Caki2 (cell line): ENCODE measurements at regions not wholly inside any gene's neighbourhood (a gene's known extent, or its start where the extent isn't known, plus 50 kb on each side); places are given as distances from the start of the nearest gene placed in this dataset.

ENCODE experiments used
- DNase-seq: peaks from one replicate; pipeline ENCODE4 v3.0.0-alpha.2; 2015; ENCODE audit warnings: low read depth
- in situ Hi-C: cut with HindIII; loops from 2 replicates; pipeline ENCODE4 v1.10.0; 2016; ENCODE audit warnings: low sequenced_read_pairs, low pct_unique_long_range_greater_than_20kb, mixed read lengths

GRCh38 chr5:35339006-35339405 is 108.7 kb upstream of the PRLR start:
- no peak for DNase-seq
- in situ Hi-C loops, result no loop called here

GRCh38 chr5:35338157-35338453 is 107.8 kb upstream of the PRLR start:
- DNase-seq, result no peak
- in situ Hi-C loops, result no loop called here

DNA sequence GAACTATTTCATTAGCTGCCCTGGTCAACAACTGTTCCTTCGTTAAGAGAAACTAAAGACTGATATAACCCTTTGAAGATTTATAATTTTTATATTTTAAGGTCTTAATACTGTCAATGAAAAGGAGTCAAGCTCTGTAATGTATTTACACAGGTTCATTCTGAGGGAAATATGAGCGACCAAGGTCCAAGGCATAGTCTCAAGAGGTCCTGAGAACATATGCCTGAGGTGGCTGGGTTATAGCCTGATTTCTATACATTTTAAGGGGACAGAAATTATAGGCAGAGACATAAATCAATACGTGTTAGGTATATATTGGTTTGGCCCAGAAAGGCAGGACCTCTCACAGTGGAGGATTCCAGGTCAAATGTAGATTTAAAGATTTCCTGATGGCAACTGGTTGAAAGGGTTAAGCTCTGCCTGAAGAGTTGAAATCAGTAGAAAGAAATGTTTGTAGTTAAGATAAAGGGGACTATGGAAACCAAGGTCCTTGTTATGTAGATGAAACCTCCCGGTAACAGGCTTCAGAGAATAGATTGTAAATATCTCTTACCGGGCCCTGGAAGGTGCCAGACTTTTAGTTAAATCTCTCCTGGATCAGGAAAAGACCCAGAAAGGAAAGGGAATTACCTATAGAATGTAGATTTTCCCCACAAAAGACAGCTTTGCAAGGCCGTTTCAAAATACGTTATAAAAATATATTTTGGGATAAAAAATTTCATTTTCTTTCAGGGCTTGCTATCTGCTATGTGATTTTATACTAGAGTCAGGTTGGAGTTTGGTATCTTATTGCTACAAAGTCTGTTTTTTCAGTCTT is 107.3 kb upstream of the PRLR start:
- in situ Hi-C loops, result no loop called here

GRCh38 chr5:35336230-35336629 is 105.9 kb upstream of the PRLR start:
- in situ Hi-C loops, result no loop called here
- DNase-seq, result no peak

More for the DNA sequence above, 107.3 kb upstream of the PRLR start:
- DNase-seq, result no peak

GRCh38 chr5:35335752-35336151 is 105.5 kb upstream of the PRLR start:
- DNase-seq, result no peak
- in situ Hi-C loops, result no loop called here

DNA sequence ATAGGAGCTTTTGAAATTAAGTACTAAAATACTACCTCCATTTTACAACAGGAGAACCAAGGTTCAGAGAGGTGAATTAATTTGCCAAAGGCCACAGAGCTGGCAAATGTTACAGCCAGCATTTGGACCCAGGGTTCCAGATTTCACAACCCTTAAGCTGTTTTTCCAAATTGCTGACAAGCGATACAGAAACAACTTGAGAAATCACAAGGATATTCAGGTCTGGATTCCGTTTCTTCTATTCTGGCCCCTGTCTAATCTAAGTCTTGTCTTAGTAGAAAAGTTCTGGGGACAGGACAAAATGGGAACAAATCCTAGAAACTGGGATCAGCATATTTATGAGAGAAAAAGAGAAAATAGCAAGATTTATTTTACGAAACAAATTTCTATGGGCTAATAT is 103.1 kb upstream of the PRLR start:
- no peak for DNase-seq
- in situ Hi-C loops, result no loop called here

DNA sequence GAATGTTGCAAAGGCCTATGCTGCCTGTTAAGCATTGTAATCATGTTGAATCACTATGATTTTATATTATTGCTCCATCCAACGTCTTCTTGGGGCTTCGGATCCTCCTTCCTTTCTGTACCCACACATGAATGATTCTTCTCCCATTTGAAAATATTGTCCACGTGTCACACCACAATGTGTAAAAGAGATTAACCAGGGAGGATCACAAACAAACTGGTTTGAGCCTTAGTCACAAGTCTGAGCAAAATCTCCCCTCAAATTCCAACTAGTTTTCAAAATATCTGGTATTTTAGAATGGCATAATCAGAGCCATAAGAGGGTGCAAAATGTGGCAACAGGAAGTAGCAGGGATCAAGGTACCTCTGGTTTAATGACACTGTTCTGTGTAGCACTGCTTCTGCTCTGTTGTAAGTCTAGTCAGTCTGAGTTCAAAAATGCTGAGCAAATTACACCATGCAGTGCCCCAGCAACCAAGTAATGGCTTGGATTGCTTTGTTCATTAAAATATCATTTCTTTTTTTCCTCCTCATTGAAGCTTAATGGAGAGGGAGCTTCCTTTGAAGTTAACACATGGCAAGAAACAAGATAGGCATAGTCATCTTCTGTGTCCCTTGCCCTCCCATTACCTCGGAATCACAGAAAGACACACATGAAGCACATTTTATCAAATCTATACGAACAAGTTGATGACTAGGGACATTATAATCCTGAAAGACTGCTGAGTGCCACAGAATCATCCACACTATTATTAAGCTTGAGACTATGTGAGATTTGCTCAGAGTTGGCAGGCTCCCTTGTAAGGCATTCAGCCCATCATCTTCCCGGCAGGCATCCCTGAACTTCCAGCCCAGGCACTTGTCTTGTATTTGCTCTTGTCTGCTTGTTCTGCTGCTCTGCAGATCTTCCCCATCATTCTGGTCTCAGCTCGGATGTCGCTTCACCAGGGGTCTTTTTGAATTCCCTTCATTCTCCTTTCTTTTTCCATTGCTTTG is 102.0 kb upstream of the PRLR start:
- in situ Hi-C loops, result no loop called here
- no peak for DNase-seq

DNA sequence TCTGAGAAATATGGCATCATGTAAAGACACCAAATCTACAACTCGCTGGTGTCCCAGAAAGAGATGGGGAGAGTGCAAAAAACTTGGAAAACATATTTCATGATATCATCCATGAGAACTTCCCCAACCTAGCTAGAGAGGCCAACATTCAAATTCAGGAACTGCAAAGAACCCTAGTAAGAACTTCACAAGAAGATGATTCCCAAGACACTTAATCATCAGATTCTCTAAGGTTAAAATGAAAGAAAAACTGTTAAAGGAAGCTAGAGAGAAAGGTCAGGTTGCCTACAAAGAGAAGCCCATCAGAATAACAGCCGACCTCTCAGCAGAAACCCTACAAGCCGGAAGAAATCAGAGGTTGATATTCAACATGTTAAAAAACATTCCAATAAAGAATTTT is 95.5 kb upstream of the PRLR start:
- in situ Hi-C loops, result no loop called here
- no peak for DNase-seq

DNA sequence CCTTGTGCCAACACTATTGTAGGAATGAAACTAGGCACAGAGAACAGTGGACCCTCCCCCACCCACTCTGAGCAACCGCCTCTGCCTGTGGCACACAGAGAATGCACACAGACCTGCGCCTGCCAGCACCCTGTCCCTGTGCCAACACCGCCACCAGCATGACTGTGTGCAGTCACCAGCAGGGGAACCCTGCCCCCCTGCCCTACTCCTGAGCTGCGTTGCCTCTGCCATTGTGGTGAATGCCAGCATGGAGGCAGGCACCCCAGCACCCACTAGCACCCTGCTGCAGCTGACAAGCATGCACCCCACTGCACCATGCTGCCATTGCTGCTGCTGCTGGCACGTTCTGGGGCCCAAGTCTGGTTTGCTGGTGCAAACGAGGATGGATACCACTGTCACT is 94.4 kb upstream of the PRLR start:
- in situ Hi-C loops, result no loop called here
- DNase-seq, result no peak

DNA sequence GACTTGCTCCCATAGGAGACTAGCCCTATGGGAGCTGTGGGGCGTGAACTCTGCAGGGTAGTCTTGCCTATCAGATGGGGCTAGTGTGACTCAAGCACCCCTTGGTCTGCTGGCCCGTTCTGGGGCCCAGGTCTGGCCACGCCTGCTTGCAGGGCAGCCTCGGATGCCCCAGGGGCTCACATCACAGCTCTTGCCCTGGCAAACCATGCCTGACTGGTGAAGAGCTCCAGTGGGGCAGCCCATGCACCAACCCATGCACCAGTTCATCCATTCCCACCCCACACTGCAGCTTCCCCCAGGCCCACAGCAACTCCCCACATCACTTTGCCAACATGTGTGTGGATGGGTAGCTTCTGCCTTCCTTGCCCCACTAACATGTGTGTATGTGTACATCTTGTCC is 93.9 kb upstream of the PRLR start:
- in situ Hi-C loops, result no loop called here
- DNase-seq, result no peak

GRCh38 chr5:35320029-35320428 is 89.7 kb upstream of the PRLR start:
- no peak for DNase-seq
- in situ Hi-C loops, result no loop called here

DNA sequence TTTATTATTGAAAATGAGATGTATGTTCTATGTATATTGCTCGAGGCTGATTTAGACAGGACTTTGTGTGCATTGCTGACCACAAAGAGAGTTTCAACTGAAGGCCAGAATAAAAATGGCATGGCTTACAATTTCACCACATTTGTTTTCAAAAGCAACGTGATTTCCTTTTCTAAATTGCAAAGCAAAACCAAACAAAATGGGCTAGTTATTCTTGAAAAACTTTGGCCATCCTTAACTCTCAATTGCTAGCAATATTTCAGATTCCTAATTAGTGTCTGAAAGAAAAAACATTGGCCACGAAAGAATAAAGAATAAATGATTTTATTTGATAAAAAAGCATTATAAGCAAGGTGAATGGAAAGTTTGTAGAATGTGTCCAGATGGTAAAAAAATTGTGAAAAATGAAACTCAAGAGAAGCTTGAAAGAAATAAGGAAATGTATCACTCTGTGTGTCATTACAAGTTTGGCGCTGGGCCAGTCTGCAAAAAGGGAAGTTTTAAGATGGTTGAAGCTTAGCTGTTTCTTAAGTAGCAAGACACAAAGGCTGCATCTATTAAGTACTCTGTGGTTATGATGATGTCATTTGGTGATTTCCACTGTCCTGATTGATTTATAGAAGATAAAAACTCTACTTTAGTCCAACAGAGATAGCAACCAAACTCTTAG is 89.2 kb upstream of the PRLR start:
- in situ Hi-C loops, result no loop called here
- peak; percentile 35 for DNase-seq

DNA sequence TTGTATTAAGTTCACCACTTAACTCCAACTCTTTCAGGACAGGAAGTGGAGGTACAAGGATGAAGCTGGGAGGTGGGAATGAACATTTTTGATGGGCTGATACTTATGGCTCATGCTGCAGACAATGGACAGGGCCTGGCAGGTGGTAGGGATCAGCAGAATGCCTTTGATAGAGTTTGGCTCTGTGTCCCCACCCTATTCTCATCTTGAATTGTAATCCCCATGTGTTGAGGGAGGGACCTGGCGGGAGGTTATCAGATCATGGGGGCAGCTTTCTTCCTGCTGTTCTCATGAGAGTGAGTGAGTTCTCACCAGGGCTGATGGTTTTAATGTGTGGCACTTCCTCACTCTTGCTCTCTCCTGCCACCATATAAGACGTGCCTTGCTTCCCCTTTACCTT is 87.3 kb upstream of the PRLR start:
- DNase-seq, result no peak
- in situ Hi-C loops, result no loop called here

DNA sequence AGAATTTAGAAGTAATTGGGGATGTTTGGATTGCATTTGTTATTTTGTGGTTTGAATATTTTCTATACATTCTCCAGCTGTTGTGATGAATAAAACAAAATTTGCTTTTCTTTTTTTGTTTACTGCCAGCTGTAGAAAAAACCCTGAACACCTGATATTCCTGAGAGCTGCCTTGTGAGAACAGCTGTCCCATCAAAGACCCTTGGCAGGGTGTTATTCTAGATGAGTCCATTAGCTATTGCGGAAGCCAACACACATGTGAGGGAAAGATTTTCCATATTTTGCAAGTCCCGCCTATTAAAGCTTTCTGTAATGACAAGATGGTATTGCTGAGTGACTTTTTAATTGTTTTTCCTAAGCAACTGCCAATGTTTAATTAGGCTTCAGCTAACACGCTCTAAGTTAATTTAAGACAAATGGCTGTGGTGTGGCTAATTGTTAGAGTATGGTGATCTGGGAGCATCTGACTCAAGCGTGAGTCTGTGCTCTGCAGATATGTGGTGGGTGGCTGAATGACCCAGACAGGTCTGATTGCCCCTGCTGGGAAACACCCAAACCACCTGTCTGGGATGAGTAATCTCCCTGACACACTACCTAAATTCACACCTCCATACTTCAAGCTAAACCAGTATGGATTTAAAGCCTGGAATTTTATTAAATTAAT is 86.5 kb upstream of the PRLR start:
- no peak for DNase-seq
- in situ Hi-C loops, result no loop called here

GRCh38 chr5:35313291-35313690 is 83.0 kb upstream of the PRLR start:
- no peak for DNase-seq
- in situ Hi-C loops, result no loop called here

- no peak for DNase-seq
- in situ Hi-C loops, result no loop called here
These were observed 82.0 kb upstream of the PRLR start for GRCh38 chr5:35312267-35312666.

DNA sequence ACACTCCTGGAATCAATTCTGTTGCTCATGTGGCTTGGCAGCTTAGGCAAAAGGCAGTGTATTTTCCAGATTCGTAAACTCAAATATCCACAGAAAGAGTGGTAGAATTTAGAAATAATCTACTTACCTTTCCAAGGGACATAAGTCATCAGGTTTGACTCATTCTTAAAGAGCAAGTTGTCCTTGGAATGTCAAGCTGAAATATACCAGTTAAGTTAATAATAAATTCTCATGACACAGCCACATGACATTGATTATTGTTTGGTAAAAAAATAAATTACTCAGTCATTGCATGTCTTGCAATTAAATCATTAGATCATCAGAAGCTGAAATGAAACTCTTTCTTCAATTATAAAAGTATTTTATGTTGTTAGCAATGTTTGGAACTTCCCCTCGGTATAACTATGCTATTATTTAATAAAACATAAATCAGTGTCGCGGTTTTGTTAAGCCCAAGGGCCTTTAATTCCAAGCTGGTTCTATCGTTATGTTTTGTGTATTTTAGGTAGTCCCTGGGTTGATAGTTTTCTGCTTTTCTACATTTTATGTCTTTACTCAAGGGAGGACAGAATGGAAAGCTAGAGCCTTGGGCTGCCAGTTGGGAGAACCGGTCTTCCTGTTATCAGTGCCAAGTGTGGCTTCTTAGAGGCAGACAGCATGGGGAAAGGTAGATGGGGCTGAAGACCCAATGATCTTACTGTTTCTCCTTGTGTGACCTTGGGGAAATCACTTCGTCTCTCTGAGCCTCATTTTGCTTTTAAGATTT is 79.3 kb upstream of the PRLR start:
- no peak for DNase-seq
- in situ Hi-C loops, result no loop called here

DNA sequence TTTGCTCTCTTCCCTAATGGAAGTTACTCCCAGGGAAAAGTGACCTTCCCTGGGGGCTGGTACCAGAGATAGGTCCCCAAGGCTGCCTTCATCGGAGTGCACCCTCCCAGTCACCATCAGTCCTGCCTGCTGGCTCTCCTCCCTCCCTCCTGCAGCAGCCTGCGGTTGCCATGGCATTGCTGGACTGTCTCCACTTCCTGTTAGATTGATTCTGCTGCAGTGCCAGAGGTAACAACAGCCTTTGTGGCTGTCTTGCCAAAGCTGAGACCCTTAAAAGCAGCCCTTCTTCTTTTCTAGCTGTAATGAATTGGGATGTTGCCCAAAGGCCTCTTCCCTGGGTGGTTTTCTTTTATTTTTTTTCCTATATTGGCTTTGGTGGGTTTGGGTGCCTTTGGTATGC is 78.1 kb upstream of the PRLR start:
- DNase-seq, result no peak
- in situ Hi-C loops, result no loop called here
